GM23248 (cell line): ENCODE measurements at regions not wholly inside any gene's neighbourhood (a gene's known extent, or its start where the extent isn't known, plus 50 kb on each side); places are given as distances from the start of the nearest gene placed in this dataset.

ENCODE experiments used
- DNase-seq: peaks from one replicate; pipeline ENCODE4 v3.0.0-alpha.2; 2015
- H2AFZ ChIP-seq: fragments of 200-600 bp; sonication (generic); 2 replicates; pipeline ENCODE4 v1.6.1; 2016; ENCODE audit warnings: antibody characterized with exemption
- H3F3A ChIP-seq: fragments of 200-600 bp; sonication (generic); 2 replicates; pipeline ENCODE4 v1.6.1; 2016; ENCODE audit warnings: mild to moderate bottlenecking, antibody characterized with exemption, mixed run types; ENCODE audit not compliant: insufficient read depth
- H3K27ac ChIP-seq: fragments of 200-600 bp; sonication (generic); 2 replicates; pipeline ENCODE4 v1.5.1; 2016; ENCODE audit warnings: mild to moderate bottlenecking
- H3K27me3 ChIP-seq: fragments of 200-600 bp; sonication (generic); replicated peaks from 2 replicates; pipeline ENCODE4 v1.6.1; 2016; ENCODE audit warnings: mild to moderate bottlenecking; ENCODE audit not compliant: insufficient read depth
- H3K36me3 ChIP-seq: fragments of 200-600 bp; sonication (generic); 2 replicates; pipeline ENCODE4 v1.6.1; 2016; ENCODE audit warnings: low read depth, mild to moderate bottlenecking
- H3K4me1 ChIP-seq: fragments of 200-600 bp; sonication (generic); 2 replicates; pipeline ENCODE4 v1.6.1; 2016; ENCODE audit warnings: mild to moderate bottlenecking; ENCODE audit not compliant: insufficient read depth
- H3K4me2 ChIP-seq: fragments of 200-600 bp; sonication (generic); one replicate; pipeline ENCODE4 v1.6.1; 2016; ENCODE audit warnings: mild to moderate bottlenecking; ENCODE audit not compliant: unreplicated experiment
- H3K4me3 ChIP-seq: fragments of 200-600 bp; sonication (generic); 2 replicates; pipeline ENCODE4 v1.5.1; 2016; ENCODE audit warnings: mild to moderate bottlenecking
- H3K79me2 ChIP-seq: fragments of 200-600 bp; sonication (generic); 2 replicates; pipeline ENCODE4 v1.6.1; 2016; ENCODE audit warnings: mild to moderate bottlenecking; ENCODE audit not compliant: insufficient read depth
- H3K9ac ChIP-seq: fragments of 200-600 bp; sonication (generic); 2 replicates; pipeline ENCODE4 v1.6.1; 2016; ENCODE audit warnings: mild to moderate bottlenecking
- H3K9me2 ChIP-seq: fragments of 200-600 bp; sonication (generic); 2 replicates; pipeline ENCODE4 v1.6.1; 2016; ENCODE audit warnings: mixed run types, mild to moderate bottlenecking, moderate library complexity; ENCODE audit not compliant: insufficient read depth
- H3K9me3 ChIP-seq: fragments of 200-600 bp; sonication (generic); one replicate; pipeline ENCODE4 v1.6.1; 2017; ENCODE audit warnings: low read depth
- H4K20me1 ChIP-seq: fragments of 200-600 bp; sonication (generic); 2 replicates; pipeline ENCODE4 v1.6.0; 2016; ENCODE audit not compliant: insufficient read depth
- EZH2 ChIP-seq: fragments of 200-600 bp; sonication (generic); IDR thresholded peaks from 2 replicates; pipeline ENCODE4 v1.6.1; 2018; ENCODE audit warnings: antibody characterized with exemption, mild to moderate bottlenecking; ENCODE audit not compliant: insufficient read depth, poor library complexity, severe bottlenecking
- EZH2phosphoT487 ChIP-seq: fragments of 200-600 bp; sonication (generic); IDR thresholded peaks from 2 replicates; pipeline ENCODE4 v1.6.1; 2018; ENCODE audit warnings: antibody characterized with exemption, moderate library complexity, mild to moderate bottlenecking, low read depth; ENCODE audit not compliant: insufficient read depth
- WGBS, 2 experiments: methylation state at CpG; one replicate each; pipeline ENCODE4 v1.1.6; 2015 to 2017; ENCODE audit warnings: low lambda C conversion rate in 2 of 2, low coverage in 1 of 2; ENCODE audit errors: missing lambda C conversion rate in 2 of 2; 5-methylcytosine and 5-hydroxymethylcytosine counted together
- in situ Hi-C: fragments of 300-500 bp; cut with MboI; formaldehyde crosslinking; loops from 2 replicates; pipeline ENCODE4 v1.15.0; 2020

GRCh38 chr13:74623761-74624160 is 489.6 kb upstream of the KLF12 start:
- 35 to 52% methylated on average over 1 of the region's 1 CpG for WGBS, 2 experiments
- H3K9ac ChIP-seq = no peak overlapping the region

GRCh38 chr13:74622284-74622683 is 488.1 kb upstream of the KLF12 start:
- H3K27me3 ChIP-seq = no peaks in the 10 kb centered on the region
- no peak overlapping the region for H3K4me3 ChIP-seq
- in situ Hi-C loops = no loop called here
- H3K4me2 ChIP-seq = no peak overlapping the region
- no peak overlapping the region for H2AFZ ChIP-seq
- 4 to 13% methylated on average over 1 of the region's 1 CpG for WGBS, 2 experiments
- DNase-seq = no peak
- TF ChIP-seq EZH2phosphoT487 = no peak
- no peak for TF ChIP-seq EZH2
- no peak overlapping the region for H3K27ac ChIP-seq
- no peaks in the 10 kb centered on the region for H3K79me2 ChIP-seq
- H3K9me3 ChIP-seq = no peaks in the 10 kb centered on the region
- H3K4me1 ChIP-seq = no peaks in the 10 kb centered on the region
- H3F3A ChIP-seq = no peaks in the 10 kb centered on the region
- H3K9me2 ChIP-seq = no peaks in the 10 kb centered on the region
- no peaks in the 10 kb centered on the region for H3K36me3 ChIP-seq
- H4K20me1 ChIP-seq = no peaks in the 10 kb centered on the region
- no peak overlapping the region for H3K9ac ChIP-seq

More at GRCh38 chr13:74623761-74624160, 489.6 kb upstream of the KLF12 start:
- Histone ChIP-seq H3K4me3 (no peak overlapping the region), H2AFZ (no peak overlapping the region), H4K20me1 (no peaks in the 10 kb centered on the region), H3K9me2 (no peaks in the 10 kb centered on the region), H3K36me3 (no peaks in the 10 kb centered on the region), H3K9me3 (no peaks in the 10 kb centered on the region), H3K79me2 (no peaks in the 10 kb centered on the region), H3F3A (no peaks in the 10 kb centered on the region), H3K4me1 (no peaks in the 10 kb centered on the region), H3K4me2 (no peak overlapping the region), H3K27me3 (no peaks in the 10 kb centered on the region), H3K27ac (no peak overlapping the region)
- DNase-seq = no peak
- in situ Hi-C loops = no loop called here
- TF ChIP-seq EZH2phosphoT487 (no peak), EZH2 (no peak)

- no peaks in the 10 kb centered on the region for H3K4me1 ChIP-seq
- in situ Hi-C loops = no loop called here
- H2AFZ ChIP-seq = no peak overlapping the region
- H3K36me3 ChIP-seq = no peaks in the 10 kb centered on the region
- no peak for DNase-seq
- no peak overlapping the region for H3K4me3 ChIP-seq
- H4K20me1 ChIP-seq = no peaks in the 10 kb centered on the region
- no peaks in the 10 kb centered on the region for H3F3A ChIP-seq
- WGBS, 2 experiments = 25 to 31% methylated on average over 2 of the region's 2 CpGs
- no peaks in the 10 kb centered on the region for H3K9me3 ChIP-seq
- no peak overlapping the region for H3K9ac ChIP-seq
- H3K27ac ChIP-seq = no peak overlapping the region
- no peaks in the 10 kb centered on the region for H3K79me2 ChIP-seq
- H3K9me2 ChIP-seq = no peaks in the 10 kb centered on the region
- H3K4me2 ChIP-seq = no peak overlapping the region
- no peaks in the 10 kb centered on the region for H3K27me3 ChIP-seq
- no peak for TF ChIP-seq EZH2phosphoT487
- no peak for TF ChIP-seq EZH2
Observed at GRCh38 chr13:74620711-74621110, 486.5 kb upstream of the KLF12 start.

GRCh38 chr13:74620308-74620707 is 486.1 kb upstream of the KLF12 start:
- in situ Hi-C loops = no loop called here

GRCh38 chr13:74597526-74597925 is 463.3 kb upstream of the KLF12 start:
- no peak overlapping the region for H3K4me2 ChIP-seq
- no peaks in the 10 kb centered on the region for H4K20me1 ChIP-seq
- no peaks in the 10 kb centered on the region for H3K9me2 ChIP-seq
- no peaks in the 10 kb centered on the region for H3K79me2 ChIP-seq
- WGBS, 2 experiments = 57 to 62% methylated on average over 3 of the region's 3 CpGs
- H3K27ac ChIP-seq = no peak overlapping the region
- no peak overlapping the region for H3K4me3 ChIP-seq
- no peaks in the 10 kb centered on the region for H3K4me1 ChIP-seq
- H3F3A ChIP-seq = no peaks in the 10 kb centered on the region
- no peaks in the 10 kb centered on the region for H3K9me3 ChIP-seq
- no peaks in the 10 kb centered on the region for H3K36me3 ChIP-seq
- in situ Hi-C loops = no loop called here
- DNase-seq = no peak
- H3K27me3 ChIP-seq = 0 out of 2 replicates have a peak, but pooled peaks cover 3% of the 10 kb centered on the region
- H2AFZ ChIP-seq = no peak overlapping the region
- H3K9ac ChIP-seq = no peak overlapping the region
- no peak for TF ChIP-seq EZH2
- no peak for TF ChIP-seq EZH2phosphoT487

More at GRCh38 chr13:74620308-74620707, 486.1 kb upstream of the KLF12 start:
- H3K9me2 ChIP-seq = no peaks in the 10 kb centered on the region
- no peaks in the 10 kb centered on the region for H3K36me3 ChIP-seq
- no peaks in the 10 kb centered on the region for H3K27me3 ChIP-seq
- H3K4me1 ChIP-seq = no peaks in the 10 kb centered on the region
- H2AFZ ChIP-seq = no peak overlapping the region
- H3K79me2 ChIP-seq = no peaks in the 10 kb centered on the region
- no peaks in the 10 kb centered on the region for H3F3A ChIP-seq
- no peak overlapping the region for H3K27ac ChIP-seq
- 63 to 69% methylated on average over 4 of the region's 4 CpGs for WGBS, 2 experiments
- no peaks in the 10 kb centered on the region for H4K20me1 ChIP-seq
- TF ChIP-seq EZH2phosphoT487 (no peak), EZH2 (no peak)
- H3K9me3 ChIP-seq = no peaks in the 10 kb centered on the region
- no peak overlapping the region for H3K9ac ChIP-seq
- H3K4me2 ChIP-seq = no peak overlapping the region
- no peak overlapping the region for H3K4me3 ChIP-seq
- DNase-seq = no peak
